Activated CD4-positive, alpha-beta memory T cell treated with anti-CD3 and anti-CD28 coated beads for 36 hours (primary cell): ENCODE measurements at regions not wholly inside any gene's neighbourhood (a gene's known extent, or its start where the extent isn't known, plus 50 kb on each side); places are given as distances from the start of the nearest gene placed in this dataset.
"Not testable (repeated sequence)": the region's sequence is repeated elsewhere in the genome, so short reads cannot be mapped to it uniquely, and the experiment has no call there.

Experiments used
- CTCF ChIA-PET: fragments of 350-600 bp; sonication (Branson Sonifier 250); formaldehyde crosslinking; loops from one replicate; lab custom pipeline; 2021; ENCODE audit warnings: antibody characterized with exemption, inconsistent platforms; lab: Charles Lee
- POLR2A ChIA-PET: fragments of 350-600 bp; sonication (Branson Sonifier 250); formaldehyde crosslinking; loops from one replicate; lab custom pipeline; 2021; ENCODE audit warnings: antibody characterized with exemption; lab: Charles Lee
- DNase-seq: peaks from one replicate; pipeline ENCODE4 v3.0.0-alpha.2; 2020
- H3K27ac Mint-ChIP-seq: one replicate; pipeline ENCODE4 v1.8.0; 2021; ENCODE audit warnings: mixed read lengths
- H3K27me3 Mint-ChIP-seq: one replicate; pipeline ENCODE4 v1.8.0; 2021; ENCODE audit warnings: mixed read lengths
- H3K36me3 Mint-ChIP-seq: one replicate; pipeline ENCODE4 v1.8.0; 2021; ENCODE audit warnings: mixed read lengths
- H3K4me1 Mint-ChIP-seq: one replicate; pipeline ENCODE4 v1.8.0; 2021; ENCODE audit warnings: low read depth, mixed read lengths
- H3K4me3 Mint-ChIP-seq: one replicate; pipeline ENCODE4 v1.8.0; 2021; ENCODE audit warnings: mild to moderate bottlenecking, mixed read lengths
- H3K9me3 Mint-ChIP-seq: one replicate; pipeline ENCODE4 v1.8.0; 2021; ENCODE audit warnings: mixed read lengths
- intact Hi-C: fragments of 100-400 bp; cut with micrococcal nuclease; formaldehyde crosslinking; loops from one replicate; pipeline ENCODE4 v1.15.1; 2023

GRCh38 chr11:115967203-115967602 is 463.0 kb upstream of the CADM1 start:
- H3K27me3 Mint-ChIP-seq, CTCF ChIA-PET, H3K36me3 Mint-ChIP-seq, POLR2A ChIA-PET, H3K9me3 Mint-ChIP-seq, intact Hi-C loops, H3K4me3 Mint-ChIP-seq, DNase-seq, H3K4me1 Mint-ChIP-seq, H3K27ac Mint-ChIP-seq: not testable (repeated sequence)

GRCh38 chr11:115965767-115966504 is 461.7 kb upstream of the CADM1 start:
- Mint-ChIP-seq H3K36me3 (no peaks in the 10 kb centered on the region), H3K27ac (no peak overlapping the region), H3K4me3 (no peak overlapping the region), H3K9me3 (peaks cover 2% of the 10 kb centered on the region), H3K27me3 (no peaks in the 10 kb centered on the region), H3K4me1 (no peaks in the 10 kb centered on the region)
- ChIA-PET POLR2A (no interaction called here), CTCF (no interaction called here)
- intact Hi-C loops: no loop called here
- DNase-seq: no peak

- Mint-ChIP-seq H3K36me3 (no peaks in the 10 kb centered on the region), H3K27me3 (no peaks in the 10 kb centered on the region), H3K9me3 (no peaks in the 10 kb centered on the region), H3K27ac (no peak overlapping the region), H3K4me3 (no peak overlapping the region), H3K4me1 (no peaks in the 10 kb centered on the region)
- ChIA-PET POLR2A (no interaction called here), CTCF (no interaction called here)
- DNase-seq: no peak
- intact Hi-C loops: no loop called here
Measured at GRCh38 chr11:115964091-115964490, 459.9 kb upstream of the CADM1 start.

- no peaks in the 10 kb centered on the region for H3K9me3 Mint-ChIP-seq
- H3K27me3 Mint-ChIP-seq: peaks cover 2% of the 10 kb centered on the region
- ChIA-PET CTCF (no interaction called here), POLR2A (no interaction called here)
- no peak overlapping the region for H3K4me3 Mint-ChIP-seq
- intact Hi-C loops: no loop called here
- H3K4me1 Mint-ChIP-seq: no peaks in the 10 kb centered on the region
- H3K27ac Mint-ChIP-seq: no peak overlapping the region
- H3K36me3 Mint-ChIP-seq: no peaks in the 10 kb centered on the region
- no peak for DNase-seq
Measured at GRCh38 chr11:115963156-115963555, 458.9 kb upstream of the CADM1 start.

GRCh38 chr11:115961159-115962003 is 457.2 kb upstream of the CADM1 start:
- Mint-ChIP-seq H3K27ac (no peak overlapping the region), H3K27me3 (peaks cover 2% of the 10 kb centered on the region), H3K4me3 (no peak overlapping the region), H3K4me1 (no peaks in the 10 kb centered on the region), H3K9me3 (no peaks in the 10 kb centered on the region), H3K36me3 (no peaks in the 10 kb centered on the region)
- intact Hi-C loops: no loop called here
- POLR2A ChIA-PET: no interaction called here
- no peak for DNase-seq
- CTCF ChIA-PET: no interaction called here

- no peak overlapping the region for H3K4me3 Mint-ChIP-seq
- POLR2A ChIA-PET: no interaction called here
- intact Hi-C loops: no loop called here
- no peaks in the 10 kb centered on the region for H3K36me3 Mint-ChIP-seq
- H3K27me3 Mint-ChIP-seq: peaks cover 2% of the 10 kb centered on the region
- no peak for DNase-seq
- H3K27ac Mint-ChIP-seq: no peak overlapping the region
- H3K4me1 Mint-ChIP-seq: no peaks in the 10 kb centered on the region
- CTCF ChIA-PET: no interaction called here
- no peaks in the 10 kb centered on the region for H3K9me3 Mint-ChIP-seq
Measured at GRCh38 chr11:115959081-115959486, 454.9 kb upstream of the CADM1 start.

GRCh38 chr11:115958089-115959000 is 454.1 kb upstream of the CADM1 start:
- DNase-seq: no peak
- intact Hi-C loops: no loop called here
- H3K27me3 Mint-ChIP-seq: peaks cover 2% of the 10 kb centered on the region
- no peaks in the 10 kb centered on the region for H3K4me1 Mint-ChIP-seq
- ChIA-PET POLR2A (no interaction called here), CTCF (no interaction called here)
- no peaks in the 10 kb centered on the region for H3K9me3 Mint-ChIP-seq
- H3K36me3 Mint-ChIP-seq: no peaks in the 10 kb centered on the region
- H3K27ac Mint-ChIP-seq: no peak overlapping the region
- H3K4me3 Mint-ChIP-seq: no peak overlapping the region

GRCh38 chr11:115955803-115956202 is 451.6 kb upstream of the CADM1 start:
- intact Hi-C loops: no loop called here
- Mint-ChIP-seq H3K27ac (no peak overlapping the region), H3K27me3 (peaks cover 2% of the 10 kb centered on the region), H3K4me3 (no peak overlapping the region), H3K9me3 (peaks cover 9% of the 10 kb centered on the region), H3K4me1 (no peaks in the 10 kb centered on the region), H3K36me3 (peaks cover 2% of the 10 kb centered on the region)
- no peak for DNase-seq
- POLR2A ChIA-PET: no interaction called here
- CTCF ChIA-PET: no interaction called here

GRCh38 chr11:115950660-115951059 is 446.4 kb upstream of the CADM1 start:
- no peaks in the 10 kb centered on the region for H3K4me1 Mint-ChIP-seq
- intact Hi-C loops: no loop called here
- H3K9me3 Mint-ChIP-seq: peaks cover 15% of the 10 kb centered on the region
- ChIA-PET CTCF (no interaction called here), POLR2A (no interaction called here)
- peaks cover 2% of the 10 kb centered on the region for H3K36me3 Mint-ChIP-seq
- H3K4me3 Mint-ChIP-seq: no peak overlapping the region
- DNase-seq: no peak
- no peaks in the 10 kb centered on the region for H3K27me3 Mint-ChIP-seq
- H3K27ac Mint-ChIP-seq: no peak overlapping the region

- POLR2A ChIA-PET: no interaction called here
- no peak overlapping the region for H3K27ac Mint-ChIP-seq
- intact Hi-C loops: no loop called here
- DNase-seq: no peak
- no peaks in the 10 kb centered on the region for H3K36me3 Mint-ChIP-seq
- peaks cover 2% of the 10 kb centered on the region for H3K9me3 Mint-ChIP-seq
- H3K4me3 Mint-ChIP-seq: no peak overlapping the region
- CTCF ChIA-PET: no interaction called here
- H3K4me1 Mint-ChIP-seq: no peaks in the 10 kb centered on the region
- no peaks in the 10 kb centered on the region for H3K27me3 Mint-ChIP-seq
Measured at GRCh38 chr11:115944596-115944995, 440.4 kb upstream of the CADM1 start.

- Mint-ChIP-seq H3K36me3 (no peaks in the 10 kb centered on the region), H3K9me3 (no peaks in the 10 kb centered on the region), H3K27me3 (no peaks in the 10 kb centered on the region), H3K4me3 (no peak overlapping the region), H3K27ac (no peak overlapping the region), H3K4me1 (no peaks in the 10 kb centered on the region)
- ChIA-PET POLR2A (no interaction called here), CTCF (no interaction called here)
- no peak for DNase-seq
- intact Hi-C loops: no loop called here
Measured at GRCh38 chr11:115942011-115942410, 437.8 kb upstream of the CADM1 start.

GRCh38 chr11:115941481-115941993 is 437.3 kb upstream of the CADM1 start:
- ChIA-PET POLR2A (no interaction called here), CTCF (no interaction called here)
- Mint-ChIP-seq H3K27me3 (no peaks in the 10 kb centered on the region), H3K36me3 (no peaks in the 10 kb centered on the region), H3K4me3 (no peak overlapping the region), H3K27ac (no peak overlapping the region), H3K4me1 (no peaks in the 10 kb centered on the region), H3K9me3 (no peaks in the 10 kb centered on the region)
- intact Hi-C loops: no loop called here
- peak; percentile 18 for DNase-seq
